SK-N-SH treated with all-trans-retinoic acid at 6 μM for 48 hours (cell line): ENCODE measurements at regions not wholly inside any gene's neighbourhood (a gene's known extent, or its start where the extent isn't known, plus 50 kb on each side); places are given as distances from the start of the nearest gene placed in this dataset.

Experiments
- RARB ChIP-seq: fragments of 250-450 bp; sonication (Bioruptor Pico); IDR thresholded peaks from 2 replicates; pipeline ENCODE4 v1.8.0; 2021; ENCODE audit warnings: mild to moderate bottlenecking, moderate library complexity
- TF ChIP-seq, protein P1 (sequence below): fragments of 250-450 bp; sonication (Bioruptor Pico); IDR thresholded peaks from 2 replicates; pipeline ENCODE4 v1.8.0; 2020; ENCODE audit warnings: mild to moderate bottlenecking, moderate library complexity, borderline replicate concordance

- TF ChIP-seq, protein P1, sequence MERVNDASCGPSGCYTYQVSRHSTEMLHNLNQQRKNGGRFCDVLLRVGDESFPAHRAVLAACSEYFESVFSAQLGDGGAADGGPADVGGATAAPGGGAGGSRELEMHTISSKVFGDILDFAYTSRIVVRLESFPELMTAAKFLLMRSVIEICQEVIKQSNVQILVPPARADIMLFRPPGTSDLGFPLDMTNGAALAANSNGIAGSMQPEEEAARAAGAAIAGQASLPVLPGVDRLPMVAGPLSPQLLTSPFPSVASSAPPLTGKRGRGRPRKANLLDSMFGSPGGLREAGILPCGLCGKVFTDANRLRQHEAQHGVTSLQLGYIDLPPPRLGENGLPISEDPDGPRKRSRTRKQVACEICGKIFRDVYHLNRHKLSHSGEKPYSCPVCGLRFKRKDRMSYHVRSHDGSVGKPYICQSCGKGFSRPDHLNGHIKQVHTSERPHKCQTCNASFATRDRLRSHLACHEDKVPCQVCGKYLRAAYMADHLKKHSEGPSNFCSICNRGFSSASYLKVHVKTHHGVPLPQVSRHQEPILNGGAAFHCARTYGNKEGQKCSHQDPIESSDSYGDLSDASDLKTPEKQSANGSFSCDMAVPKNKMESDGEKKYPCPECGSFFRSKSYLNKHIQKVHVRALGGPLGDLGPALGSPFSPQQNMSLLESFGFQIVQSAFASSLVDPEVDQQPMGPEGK = no peak
- no peak for TF ChIP-seq RARB (CRISPR knock-in tag)
These were observed 511.9 kb upstream of the HTR2A start for GRCh38 chr13:47408546-47409319.
